Tibial nerve (tissue), 4 donors: ENCODE measurements at regions not wholly inside any gene's neighbourhood (a gene's known extent, or its start where the extent isn't known, plus 50 kb on each side); places are given as distances from the start of the nearest gene placed in this dataset.

ENCODE experiments used
- CTCF ChIP-seq, 5 experiments: fragments of 200-600 bp in 3 of 5; fragments of 450-650 bp in 2 of 5; sonication (generic) in 3 of 5; IDR thresholded peaks; one replicate each; pipeline ENCODE4 v1.5.1; 2016 to 2019; ENCODE audit warnings: antibody characterized with exemption in 5 of 5, mild to moderate bottlenecking in 3 of 5, moderate library complexity in 2 of 5
- EP300 ChIP-seq, 2 donors: sonication (generic); formaldehyde crosslinking; IDR thresholded peaks; one replicate each; pipeline ENCODE4 v1.6.1; 2017; ENCODE audit warnings: antibody characterized with exemption in 2 of 2, mild to moderate bottlenecking in 1 of 2
- POLR2A ChIP-seq, 2 donors: fragments of 450-650 bp; IDR thresholded peaks; one replicate each; pipeline ENCODE4 v1.6.1; 2017; ENCODE audit warnings: antibody characterized with exemption in 2 of 2, mild to moderate bottlenecking in 2 of 2, moderate library complexity in 2 of 2

GRCh38 chr1:57833296-57833695 is 409.4 kb upstream of the DAB1 start:
- TF ChIP-seq CTCF (IDR thresholded peaks at IDR 0.05) (no peak), POLR2A (IDR thresholded peaks at IDR 0.05) (no peak), EP300 (IDR thresholded peaks at IDR 0.05) (no peak)
